ENCODE measurements at regions not wholly inside any gene's neighbourhood (a gene's known extent, or its start where the extent isn't known, plus 50 kb on each side); places are given as distances from the start of the nearest gene placed in this dataset.

DNA sequence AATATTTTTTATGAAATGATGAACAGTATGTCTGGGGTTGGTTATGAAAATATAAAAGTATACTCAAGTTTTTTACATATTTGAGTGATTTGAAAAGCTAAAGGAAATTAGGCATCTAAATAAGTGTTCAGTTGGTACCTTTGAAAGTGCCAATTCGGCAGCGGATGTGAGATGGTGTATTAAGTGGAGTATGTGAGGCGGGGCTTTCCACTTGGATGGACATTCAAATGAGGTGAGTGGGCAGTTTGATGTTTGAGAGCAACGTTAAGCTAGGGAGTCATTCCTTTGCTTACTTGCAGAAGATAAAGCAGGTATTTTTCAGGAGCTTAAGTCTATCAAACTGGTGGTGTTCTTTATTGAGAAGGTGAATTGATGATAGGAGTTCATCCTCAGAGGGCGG lies 189.0 kb upstream of the GOLIM4 start:
- H3K9me3 ChIP-seq (ENCODE audit: low read depth, low read length): no peaks in the 10 kb centered on the region
- no peak overlapping the region for H3K4me3 ChIP-seq (ENCODE audit: low read length)
- H3K27me3 ChIP-seq (ENCODE audit: insufficient read depth, low read length): no peaks in the 10 kb centered on the region
- H3K4me1 ChIP-seq (ENCODE audit: insufficient read depth, low read length): no peaks in the 10 kb centered on the region

DNA sequence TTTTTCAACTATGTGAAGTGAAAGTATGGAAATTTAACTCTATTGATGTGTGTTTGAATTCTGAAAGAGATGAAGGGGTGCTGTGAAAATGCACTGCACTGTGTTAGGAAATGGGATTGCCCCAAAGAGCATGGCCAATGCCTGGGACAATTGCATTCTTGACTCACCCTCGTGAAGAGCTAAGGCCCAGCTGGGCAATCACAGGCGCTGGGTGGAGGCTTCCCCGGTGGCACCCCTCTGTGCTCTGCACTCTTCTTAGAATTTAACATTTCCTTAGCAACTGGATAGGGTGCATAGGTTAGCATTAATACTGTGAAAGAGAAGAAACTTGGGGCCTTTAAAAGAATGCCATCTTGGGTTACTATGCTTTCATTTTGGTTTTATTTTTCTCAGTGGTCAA lies 179.9 kb upstream of the GOLIM4 start:
- H3K4me1 ChIP-seq (ENCODE audit: insufficient read depth, low read length): no peaks in the 10 kb centered on the region
- H3K9me3 ChIP-seq (ENCODE audit: low read depth, low read length): no peaks in the 10 kb centered on the region
- no peaks in the 10 kb centered on the region for H3K27me3 ChIP-seq (ENCODE audit: insufficient read depth, low read length)
- no peak overlapping the region for H3K4me3 ChIP-seq (ENCODE audit: low read length)

DNA sequence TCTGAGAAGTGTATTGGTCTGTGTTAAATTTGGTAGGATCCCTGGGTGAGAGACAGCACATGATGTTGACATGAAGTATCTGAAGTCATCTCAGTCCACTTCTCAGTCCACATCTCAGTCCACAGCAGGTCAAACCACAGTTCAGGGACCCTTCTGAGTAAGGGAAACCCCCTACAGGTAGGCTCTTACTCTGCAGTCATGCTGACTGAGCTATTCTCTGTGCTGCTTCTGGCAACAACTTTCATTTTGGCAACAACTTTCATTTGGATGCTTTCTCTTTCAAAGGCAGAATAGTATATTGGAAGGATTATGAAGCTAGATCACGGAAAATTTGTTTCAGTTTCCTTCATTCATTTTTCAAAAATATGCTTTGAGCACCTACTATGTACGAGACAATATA lies 178.2 kb upstream of the GOLIM4 start:
- H3K27me3 ChIP-seq (ENCODE audit: insufficient read depth, low read length): no peaks in the 10 kb centered on the region
- H3K4me1 ChIP-seq (ENCODE audit: insufficient read depth, low read length): no peaks in the 10 kb centered on the region
- H3K4me3 ChIP-seq (ENCODE audit: low read length): no peak overlapping the region
- H3K9me3 ChIP-seq (ENCODE audit: low read depth, low read length): no peaks in the 10 kb centered on the region

DNA sequence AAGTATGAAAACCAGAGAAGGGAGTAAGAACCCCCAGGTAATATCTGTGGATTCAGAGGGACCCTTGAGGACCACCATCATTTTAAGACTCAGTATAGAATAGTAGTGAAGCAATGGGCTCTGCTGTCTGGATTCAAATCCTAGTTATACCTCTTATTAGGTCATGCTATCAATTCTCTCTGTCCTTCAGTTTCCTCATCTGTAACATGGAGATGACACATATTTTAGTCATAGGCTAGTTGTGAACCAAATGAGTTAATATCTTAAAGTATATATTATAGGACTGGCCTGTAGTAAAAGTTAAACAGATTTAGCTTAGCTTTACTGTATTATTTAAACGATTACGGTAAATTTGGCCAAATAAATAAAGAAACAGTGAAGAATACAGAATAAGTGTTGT lies 177.3 kb upstream of the GOLIM4 start:
- no peaks in the 10 kb centered on the region for H3K27me3 ChIP-seq (ENCODE audit: insufficient read depth, low read length)
- H3K9me3 ChIP-seq (ENCODE audit: low read depth, low read length): no peaks in the 10 kb centered on the region
- H3K4me3 ChIP-seq (ENCODE audit: low read length): no peak overlapping the region
- H3K4me1 ChIP-seq (ENCODE audit: insufficient read depth, low read length): no peaks in the 10 kb centered on the region

DNA sequence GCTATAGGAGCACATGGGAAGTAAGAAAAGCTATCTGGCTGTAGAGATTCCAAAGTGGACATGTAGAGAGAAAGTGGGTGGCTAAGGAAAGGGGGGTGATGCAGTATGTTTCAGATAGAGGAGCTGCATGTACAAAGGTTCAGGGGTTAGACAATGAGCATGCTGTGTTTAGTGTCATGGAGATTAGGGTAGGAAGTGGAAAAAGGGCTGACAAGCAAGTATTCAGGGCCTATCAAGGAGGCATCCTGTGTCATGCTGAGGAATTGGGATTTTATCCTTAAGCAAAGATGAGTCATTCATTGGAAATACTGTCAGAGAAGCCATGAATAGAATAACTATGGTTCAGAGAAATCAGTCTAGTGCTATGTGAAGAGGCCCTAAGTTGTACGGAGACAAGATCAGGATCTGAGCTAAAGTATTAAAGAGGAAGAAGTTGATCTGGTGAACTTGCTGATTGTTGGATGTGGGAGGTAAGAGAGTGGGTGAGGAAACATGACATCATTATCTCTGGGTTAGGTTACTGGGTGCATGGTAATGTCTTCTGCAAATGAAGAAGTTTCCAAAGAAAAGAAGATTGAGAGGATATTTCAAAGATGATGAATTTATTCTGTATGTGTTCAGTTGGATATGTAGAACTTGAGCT lies 176.7 kb upstream of the GOLIM4 start:
- H3K9me3 ChIP-seq (ENCODE audit: low read depth, low read length): no peaks in the 10 kb centered on the region
- H3K4me3 ChIP-seq (ENCODE audit: low read length): no peak overlapping the region
- H3K4me1 ChIP-seq (ENCODE audit: insufficient read depth, low read length): no peaks in the 10 kb centered on the region
- H3K27me3 ChIP-seq (ENCODE audit: insufficient read depth, low read length): no peaks in the 10 kb centered on the region

DNA sequence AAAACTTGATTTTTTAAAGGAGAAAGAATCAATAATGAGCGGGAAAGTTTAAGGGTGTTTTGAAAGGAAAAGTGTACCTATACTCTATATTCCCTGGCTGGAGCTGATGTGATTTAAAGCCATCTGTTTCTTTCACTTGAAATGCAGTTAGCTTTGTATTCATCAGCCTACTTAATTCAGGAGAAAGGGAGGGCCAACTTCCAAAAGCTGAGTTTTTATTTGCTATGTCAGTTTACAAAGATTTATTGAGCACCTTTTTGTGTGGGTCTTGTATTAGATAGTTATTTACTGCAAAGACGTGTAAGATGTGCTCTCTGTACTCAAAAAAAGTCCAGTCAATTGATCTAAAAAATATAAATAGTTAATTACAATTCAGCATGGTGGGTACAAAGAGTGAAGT lies 176.2 kb upstream of the GOLIM4 start:
- Histone ChIP-seq H3K4me1 (ENCODE audit: insufficient read depth, low read length) (no peaks in the 10 kb centered on the region), H3K27me3 (ENCODE audit: insufficient read depth, low read length) (no peaks in the 10 kb centered on the region), H3K9me3 (ENCODE audit: low read depth, low read length) (no peaks in the 10 kb centered on the region), H3K4me3 (ENCODE audit: low read length) (no peak overlapping the region)

DNA sequence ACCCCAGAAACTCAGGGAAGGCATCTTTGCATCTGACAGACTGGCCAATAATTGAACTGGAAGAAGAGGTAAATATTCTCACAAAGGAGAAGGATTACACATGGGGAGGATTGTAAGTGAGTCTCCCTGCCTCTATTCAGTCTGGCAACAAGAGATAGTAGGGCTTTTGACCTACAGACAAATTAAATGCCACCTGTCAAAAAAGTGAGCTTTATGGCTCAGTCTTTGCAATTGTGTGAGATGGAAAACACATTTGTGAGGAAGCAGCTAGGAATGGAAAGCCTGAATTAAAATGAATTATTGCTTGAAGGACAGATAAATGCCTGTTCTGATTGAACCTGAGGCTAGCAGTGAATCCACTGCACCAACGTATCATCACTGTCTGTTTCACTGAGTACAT lies 173.3 kb upstream of the GOLIM4 start:
- Histone ChIP-seq H3K27me3 (ENCODE audit: insufficient read depth, low read length) (no peaks in the 10 kb centered on the region), H3K4me1 (ENCODE audit: insufficient read depth, low read length) (no peaks in the 10 kb centered on the region), H3K4me3 (ENCODE audit: low read length) (no peak overlapping the region), H3K9me3 (ENCODE audit: low read depth, low read length) (no peaks in the 10 kb centered on the region)

DNA sequence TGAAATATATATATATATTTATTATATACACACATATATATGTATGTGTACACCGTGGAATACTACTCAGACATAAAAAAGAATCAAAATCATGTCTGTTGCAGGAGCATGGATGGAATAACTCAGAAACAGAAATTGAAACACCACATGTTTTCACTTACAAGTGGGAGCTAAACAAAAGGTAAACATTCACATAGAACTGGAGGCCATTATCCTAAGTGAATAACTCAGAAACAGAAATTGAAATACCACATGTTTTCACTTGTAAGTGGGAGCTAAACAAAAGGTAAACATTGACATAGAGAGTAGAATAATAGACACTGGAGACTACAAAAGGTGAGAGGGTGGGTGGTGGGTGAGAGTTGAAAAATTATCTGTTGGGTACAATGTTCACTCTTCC lies 171.5 kb upstream of the GOLIM4 start:
- Histone ChIP-seq H3K9me3 (ENCODE audit: low read depth, low read length) (no peaks in the 10 kb centered on the region), H3K27me3 (ENCODE audit: insufficient read depth, low read length) (no peaks in the 10 kb centered on the region), H3K4me1 (ENCODE audit: insufficient read depth, low read length) (no peaks in the 10 kb centered on the region), H3K4me3 (ENCODE audit: low read length) (no peak overlapping the region)

DNA sequence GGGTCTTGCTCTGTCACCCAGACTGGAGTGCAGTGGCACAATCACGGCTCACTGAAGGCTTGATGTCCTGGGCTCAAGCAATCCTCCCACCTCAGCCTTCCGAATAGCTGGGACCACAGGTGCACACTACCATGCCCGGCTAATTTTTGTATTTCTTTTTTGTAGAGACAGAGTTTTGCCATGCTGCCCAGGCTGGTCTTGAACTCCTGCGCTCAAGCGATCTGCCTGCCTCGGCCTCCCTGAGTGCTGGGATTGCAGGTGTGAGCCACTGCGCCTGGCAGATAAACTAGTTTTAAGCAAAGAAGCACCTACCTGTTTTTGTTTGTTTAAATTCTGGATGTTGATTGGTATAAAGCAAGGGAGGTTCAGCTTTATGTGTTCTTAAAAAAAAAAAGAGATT lies 170.6 kb upstream of the GOLIM4 start:
- Histone ChIP-seq H3K9me3 (ENCODE audit: low read depth, low read length) (no peaks in the 10 kb centered on the region), H3K4me1 (ENCODE audit: insufficient read depth, low read length) (no peaks in the 10 kb centered on the region), H3K27me3 (ENCODE audit: insufficient read depth, low read length) (no peaks in the 10 kb centered on the region), H3K4me3 (ENCODE audit: low read length) (no peak overlapping the region)

DNA sequence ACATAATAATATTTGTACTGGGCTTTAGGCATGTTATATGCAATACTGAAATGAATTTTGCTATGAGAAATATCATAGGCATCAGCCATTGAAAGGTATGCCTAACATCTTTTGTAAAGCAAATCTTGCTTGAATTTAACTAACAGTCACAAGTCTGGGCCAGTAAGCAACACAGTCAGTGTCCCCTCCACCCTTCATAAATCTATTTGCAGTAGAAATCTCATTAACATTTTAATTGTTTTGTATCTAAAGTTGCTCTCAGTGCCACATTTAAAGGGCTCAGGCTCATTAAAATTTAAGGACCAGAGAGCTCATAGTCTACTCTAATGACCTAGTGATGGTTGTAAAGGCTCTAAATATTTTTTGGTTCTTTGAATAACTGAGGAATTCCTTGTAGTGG lies 167.2 kb upstream of the GOLIM4 start:
- Histone ChIP-seq H3K9me3 (ENCODE audit: low read depth, low read length) (no peaks in the 10 kb centered on the region), H3K4me3 (ENCODE audit: low read length) (no peak overlapping the region), H3K27me3 (ENCODE audit: insufficient read depth, low read length) (no peaks in the 10 kb centered on the region), H3K4me1 (ENCODE audit: insufficient read depth, low read length) (no peaks in the 10 kb centered on the region)

DNA sequence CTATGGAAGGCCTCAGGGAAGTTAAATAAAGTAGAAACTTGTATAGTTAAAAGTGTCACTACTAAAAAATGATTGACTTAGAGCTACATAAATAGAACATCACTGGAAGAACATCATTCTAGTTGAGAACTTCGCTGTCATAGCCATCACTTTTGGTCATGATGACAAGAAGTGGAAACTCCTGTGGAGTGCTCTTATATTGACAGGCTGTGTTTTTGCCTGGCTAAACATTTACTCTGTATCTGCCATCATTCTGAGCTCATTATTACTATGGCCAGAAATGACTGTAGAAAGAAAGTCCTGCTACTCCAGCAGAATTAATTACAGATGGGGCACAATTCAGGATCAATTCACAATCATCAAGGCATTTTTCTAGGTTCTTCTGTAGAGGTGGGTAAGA lies 165.1 kb upstream of the GOLIM4 start:
- Histone ChIP-seq H3K9me3 (ENCODE audit: low read depth, low read length) (no peaks in the 10 kb centered on the region), H3K4me3 (ENCODE audit: low read length) (no peak overlapping the region), H3K4me1 (ENCODE audit: insufficient read depth, low read length) (no peaks in the 10 kb centered on the region), H3K27me3 (ENCODE audit: insufficient read depth, low read length) (no peaks in the 10 kb centered on the region)

DNA sequence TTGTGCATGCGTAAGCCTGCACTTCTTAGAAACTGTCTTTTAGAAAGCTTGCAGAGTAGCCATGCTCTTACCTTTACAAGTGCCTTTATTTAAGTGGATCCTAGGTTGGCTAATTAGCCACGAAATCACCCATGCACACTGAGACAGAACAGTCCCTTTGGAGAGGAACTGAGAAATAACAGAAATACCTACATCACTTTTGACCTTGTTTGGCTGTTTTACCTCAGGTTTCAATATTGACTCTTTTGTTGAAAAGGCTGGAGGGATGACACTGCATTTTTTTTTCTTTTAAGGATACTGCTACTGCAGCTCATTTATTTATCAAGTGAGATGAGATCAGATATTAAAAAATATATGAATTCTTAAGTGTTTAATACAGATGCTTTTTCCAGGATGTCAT lies 155.6 kb upstream of the GOLIM4 start:
- no peak overlapping the region for H3K4me3 ChIP-seq (ENCODE audit: low read length)
- H3K4me1 ChIP-seq (ENCODE audit: insufficient read depth, low read length): peaks cover 24% of the 10 kb centered on the region
- H3K9me3 ChIP-seq (ENCODE audit: low read depth, low read length): no peaks in the 10 kb centered on the region
- H3K27me3 ChIP-seq (ENCODE audit: insufficient read depth, low read length): peaks cover 45% of the 10 kb centered on the region

DNA sequence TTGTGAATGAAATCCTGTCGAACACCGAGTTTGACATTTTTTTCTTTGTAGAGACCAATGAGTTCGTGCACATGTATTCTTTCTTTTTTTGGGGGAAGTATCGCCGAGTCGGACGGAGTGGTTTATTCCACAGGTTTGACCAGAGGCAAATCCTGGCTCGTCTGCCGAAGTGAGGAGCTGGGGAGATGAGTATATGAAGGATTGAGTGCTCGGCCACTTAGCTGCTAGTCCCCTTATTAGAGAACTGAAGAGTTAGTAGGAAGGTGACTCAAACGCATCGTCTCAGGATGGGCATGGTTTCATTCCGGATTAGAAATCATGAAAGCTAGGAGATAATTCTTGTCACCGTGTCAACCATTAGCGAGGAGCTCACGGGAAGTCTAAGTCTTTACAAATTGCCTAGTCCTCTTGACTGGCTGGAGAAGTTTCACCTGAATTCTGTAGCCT lies 154.7 kb upstream of the GOLIM4 start:
- peaks cover 47% of the 10 kb centered on the region for H3K27me3 ChIP-seq (ENCODE audit: insufficient read depth, low read length)
- peak overlapping the region; percentile 16 for H3K4me3 ChIP-seq (ENCODE audit: low read length)
- no peaks in the 10 kb centered on the region for H3K9me3 ChIP-seq (ENCODE audit: low read depth, low read length)
- H3K4me1 ChIP-seq (ENCODE audit: insufficient read depth, low read length): peaks cover 24% of the 10 kb centered on the region

DNA sequence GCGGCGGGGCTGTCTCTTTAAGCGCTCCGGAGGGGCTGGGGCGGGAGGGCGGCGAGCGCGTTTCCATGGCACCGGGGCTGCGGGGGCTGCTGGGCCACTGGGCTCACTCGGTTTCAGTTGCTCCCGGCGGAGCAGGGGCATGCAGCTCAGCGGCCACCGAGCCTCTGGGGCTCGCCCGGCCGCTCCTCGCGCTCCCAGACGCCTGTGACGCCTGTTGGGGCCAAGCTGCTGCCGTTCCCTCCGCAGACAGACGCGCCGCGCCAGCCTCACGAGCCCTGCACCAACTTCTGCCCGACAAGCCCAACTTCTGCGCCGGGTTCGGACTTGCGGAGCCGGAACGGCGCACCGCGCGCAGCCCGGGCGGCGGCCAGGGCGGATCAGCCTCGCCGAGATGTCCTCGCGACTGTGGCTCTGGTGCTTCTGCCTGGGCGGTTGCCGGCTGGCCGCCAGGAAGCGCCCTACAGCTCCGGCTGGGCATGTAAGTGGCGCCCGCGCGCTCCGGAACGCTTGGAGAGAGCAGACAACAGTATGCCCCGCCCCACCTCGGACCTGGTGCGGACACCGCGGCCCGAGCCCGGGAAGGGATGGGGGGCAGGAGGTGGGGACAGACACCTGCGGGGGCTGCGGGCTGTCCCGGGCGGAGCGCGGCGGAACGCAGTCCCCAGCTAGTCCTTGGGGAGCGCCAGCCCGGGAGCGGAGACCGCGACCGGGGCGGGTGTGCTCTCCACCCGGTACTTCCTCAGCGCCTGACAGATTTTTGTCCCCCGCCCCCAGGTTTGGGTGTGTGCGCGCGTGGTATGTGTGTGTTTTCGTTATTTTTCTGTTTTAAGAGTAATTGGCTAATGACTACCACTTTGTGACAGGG lies 154.1 kb upstream of the GOLIM4 start:
- no peaks in the 10 kb centered on the region for H3K9me3 ChIP-seq (ENCODE audit: low read depth, low read length)
- peak overlapping the region; percentile 16 for H3K4me3 ChIP-seq (ENCODE audit: low read length)
- peaks cover 24% of the 10 kb centered on the region for H3K4me1 ChIP-seq (ENCODE audit: insufficient read depth, low read length)
- H3K27me3 ChIP-seq (ENCODE audit: insufficient read depth, low read length): peaks cover 51% of the 10 kb centered on the region

DNA sequence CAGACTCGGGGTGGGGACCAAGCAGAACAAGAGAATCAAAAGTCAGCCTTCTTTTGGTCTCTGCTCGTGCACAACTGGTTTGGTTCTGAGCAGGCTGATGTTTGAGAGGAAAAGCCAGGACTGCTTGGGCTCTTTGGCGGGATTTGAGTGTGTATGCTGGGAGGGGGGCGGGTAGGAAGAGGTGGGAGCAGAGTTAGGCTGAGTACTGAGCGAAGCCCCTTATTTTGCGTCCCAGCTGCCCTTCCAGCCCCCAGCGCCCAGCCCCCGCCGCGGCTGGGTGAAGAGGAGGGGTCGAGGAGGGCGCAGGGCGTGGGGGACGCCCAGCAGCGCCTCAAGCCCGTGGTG lies 153.5 kb upstream of the GOLIM4 start:
- H3K27me3 ChIP-seq (ENCODE audit: insufficient read depth, low read length): peaks cover 51% of the 10 kb centered on the region
- peak overlapping the region; percentile 3 for H3K4me3 ChIP-seq (ENCODE audit: low read length)
- H3K9me3 ChIP-seq (ENCODE audit: low read depth, low read length): no peaks in the 10 kb centered on the region
- peaks cover 24% of the 10 kb centered on the region for H3K4me1 ChIP-seq (ENCODE audit: insufficient read depth, low read length)
